ENCODE measurements at regions not wholly inside any gene's neighbourhood (a gene's known extent, or its start where the extent isn't known, plus 50 kb on each side); places are given as distances from the start of the nearest gene placed in this dataset.

DNA sequence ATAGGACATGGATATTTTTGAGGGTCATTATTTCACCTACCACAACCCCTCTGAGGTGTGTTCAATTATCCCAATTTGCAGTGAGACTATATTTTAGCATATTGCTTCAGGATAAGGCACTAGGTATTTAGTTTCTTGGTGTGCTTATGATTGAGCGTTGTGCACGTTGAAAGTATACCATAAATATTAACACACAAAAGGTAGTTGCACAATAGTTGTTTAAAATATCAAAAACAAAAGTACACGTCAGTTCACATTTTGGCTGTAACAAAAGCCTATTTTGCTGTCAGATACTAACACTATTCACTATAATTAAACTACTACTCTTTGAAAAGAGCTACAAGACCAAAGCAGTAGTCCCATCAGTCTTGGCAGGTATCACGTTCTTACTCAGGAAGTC is 367.5 kb downstream of the DSC3 start:
- TF ChIP-seq CTCF (conservative IDR thresholded peaks at IDR 0.05) (no peak), ZFX (IDR thresholded peaks at IDR 0.05) (no peak)
